Psoas muscle (tissue), 7 donors: ENCODE measurements at regions not wholly inside any gene's neighbourhood (a gene's known extent, or its start where the extent isn't known, plus 50 kb on each side); places are given as distances from the start of the nearest gene placed in this dataset.

Experiments
- ATAC-seq, 4 donors: fragments of 200-7000 bp; cut with Tn5 transposase; one replicate each; pipeline ENCODE4 v1.9.1; 2020; ENCODE audit warnings: moderate library complexity in 3 of 4, mild to moderate bottlenecking in 2 of 4
- DNase-seq, 2 donors: peaks; one replicate each; pipeline ENCODE4 v3.0.0-alpha.2; 2020
- H3K27ac ChIP-seq: fragments of 200-600 bp; one replicate; pipeline ENCODE4 v1.8.0; 2022
- H3K27me3 ChIP-seq, 3 donors: fragments of 200-600 bp in 1 of 3; one replicate each; pipeline versions ENCODE4 v1.6.1 to v1.8.0; 2013 to 2022; ENCODE audit warnings: low read length in 2 of 3, mild to moderate bottlenecking in 2 of 3, moderate library complexity in 1 of 3; ENCODE audit not compliant: insufficient read depth in 3 of 3
- H3K36me3 ChIP-seq, 2 donors: fragments of 200-600 bp in 1 of 2; one replicate each; pipeline versions ENCODE4 v1.6.1 to v1.8.0; 2013 to 2022; ENCODE audit warnings: low read depth in 1 of 2, mild to moderate bottlenecking in 1 of 2, moderate library complexity in 1 of 2; ENCODE audit not compliant: insufficient read depth in 1 of 2
- H3K4me1 ChIP-seq: fragments of 200-600 bp; one replicate; pipeline ENCODE4 v1.8.0; 2022
- H3K4me3 ChIP-seq: fragments of 200-600 bp; one replicate; pipeline ENCODE4 v1.8.0; 2022; ENCODE audit warnings: mild to moderate bottlenecking
- H3K9me3 ChIP-seq: fragments of 200-600 bp; one replicate; pipeline ENCODE4 v1.8.0; 2022
- CTCF ChIP-seq: fragments of 200-600 bp; IDR thresholded peaks from one replicate; pipeline ENCODE4 v1.8.0; 2022; ENCODE audit warnings: antibody characterized with exemption
- WGBS, 3 donors: extraction: QIAGEN DNeasy Blood & Tissue Kit; methylation state at CpG; one replicate each; pipeline versions ENCODE4 v1.1.6 to v1.1.7; 2013; 5-methylcytosine and 5-hydroxymethylcytosine counted together
- intact Hi-C, 2 donors: fragments of 100-400 bp; cut with DNase I; formaldehyde crosslinking; loops; one replicate each; pipeline versions ENCODE4 v1.11.0 to v1.14.2; 2022
- donor health status: healthy with polysubstance abuse.
- donor health status: DM: no; HTN: no; CAD: no; lungs with moderate emphysema.
- donor health status: Bipolar disorder and iron deficiency.
- donor health status: healthy.
- donor health status: DM: yes; HTN: yes; CAD: no.
- donor health status: DM: no; HTN: no; CAD: no.
- donor health status: DM: yes; HTN: yes; CAD: no.

GRCh38 chr6:121917834-121918559, 481.5 kb upstream of the HSF2 start:
- Histone ChIP-seq H3K9me3 (no peaks in the 10 kb centered on the region), H3K36me3 (no peaks in the 10 kb centered on the region), H3K27ac (no peak overlapping the region), H3K4me3 (no peak overlapping the region), H3K4me1 (no peaks in the 10 kb centered on the region), H3K27me3 (no peaks in the 10 kb centered on the region)
- no peak for TF ChIP-seq CTCF
- intact Hi-C loops, result no loop called here
- ATAC-seq (no peak), DNase-seq (no peak)
- 81 to 89% (median 89%) methylated on average over 1 of the region's 1 CpG for WGBS, 3 donors

- ATAC-seq (no peak), DNase-seq (no peak)
- H3K36me3 ChIP-seq, result no peaks in the 10 kb centered on the region
- H3K9me3 ChIP-seq, result no peaks in the 10 kb centered on the region
- TF ChIP-seq CTCF, result no peak
- intact Hi-C loops, result no loop called here
- H3K27me3 ChIP-seq, result no peaks in the 10 kb centered on the region
- no peak overlapping the region for H3K4me3 ChIP-seq
- no peaks in the 10 kb centered on the region for H3K4me1 ChIP-seq
- WGBS, 3 donors, result 80 to 86% (median 85%) methylated on average over 6 of the region's 6 CpGs
- H3K27ac ChIP-seq, result no peak overlapping the region
These were observed 478.8 kb upstream of the HSF2 start for GRCh38 chr6:121920616-121921015.

GRCh38 chr6:121925024-121925423, 474.4 kb upstream of the HSF2 start:
- H3K27me3 ChIP-seq, result no peaks in the 10 kb centered on the region
- no peaks in the 10 kb centered on the region for H3K9me3 ChIP-seq
- no peaks in the 10 kb centered on the region for H3K36me3 ChIP-seq
- no peak overlapping the region for H3K27ac ChIP-seq
- TF ChIP-seq CTCF, result no peak
- ATAC-seq (no peak), DNase-seq (no peak)
- no peaks in the 10 kb centered on the region for H3K4me1 ChIP-seq
- intact Hi-C loops, result no loop called here
- H3K4me3 ChIP-seq, result no peak overlapping the region
- WGBS, 3 donors, result 62 to 77% (median 75%) methylated on average over 1 of the region's 1 CpG

- Histone ChIP-seq H3K9me3 (no peaks in the 10 kb centered on the region), H3K36me3 (no peaks in the 10 kb centered on the region), H3K27me3 (no peaks in the 10 kb centered on the region), H3K27ac (no peak overlapping the region), H3K4me1 (no peaks in the 10 kb centered on the region), H3K4me3 (no peak overlapping the region)
- DNase-seq (no peak), ATAC-seq (no peak)
- TF ChIP-seq CTCF, result no peak
- intact Hi-C loops, result no loop called here
- WGBS, 3 donors, result 55 to 58% (median 57%) methylated on average over 3 of the region's 3 CpGs
These were observed 473.8 kb upstream of the HSF2 start for GRCh38 chr6:121925534-121926255.
